Colonic mucosa (tissue), 4 donors: ENCODE measurements at regions not wholly inside any gene's neighbourhood (a gene's known extent, or its start where the extent isn't known, plus 50 kb on each side); places are given as distances from the start of the nearest gene placed in this dataset.
"Not testable (repeated sequence)": the region's sequence is repeated elsewhere in the genome, so short reads cannot be mapped to it uniquely, and the experiment has no call there.

Experiments used
- DNase-seq: peaks from one replicate; pipeline ENCODE4 v3.0.0-alpha.2; 2020
- H3K27ac ChIP-seq: fragments of 200-600 bp; one replicate; pipeline ENCODE4 v1.8.0; 2021
- H3K27me3 ChIP-seq: fragments of 200-600 bp; one replicate; pipeline ENCODE4 v1.8.0; 2021
- H3K36me3 ChIP-seq: fragments of 200-600 bp; one replicate; pipeline ENCODE4 v1.8.0; 2021
- H3K4me1 ChIP-seq: fragments of 200-600 bp; one replicate; pipeline ENCODE4 v1.8.0; 2021; ENCODE audit warnings: mild to moderate bottlenecking
- H3K4me3 ChIP-seq: fragments of 200-600 bp; one replicate; pipeline ENCODE4 v1.8.0; 2021
- H3K9ac ChIP-seq, 2 donors: one replicate each; pipeline ENCODE4 v1.7.0; 2013; ENCODE audit warnings: control low read depth in 2 of 2, low read depth in 2 of 2, low read length in 2 of 2
- H3K9me3 ChIP-seq: fragments of 200-600 bp; one replicate; pipeline ENCODE4 v1.8.0; 2021
- intact Hi-C: fragments of 100-400 bp; cut with DNase I; formaldehyde crosslinking; loops from one replicate; pipeline ENCODE4 v1.14.1; 2022
- TF ChIP-seq, protein P1 (sequence below): fragments of 200-600 bp; IDR thresholded peaks from one replicate; pipeline ENCODE4 v1.8.0; 2022; ENCODE audit warnings: antibody characterized with exemption, mild to moderate bottlenecking
- donor health status: healthy.
- donor health status: DM: no; HTN: no; CAD: no.
- donor health status: DM: no; HTN: no; CAD: no.

DNA sequence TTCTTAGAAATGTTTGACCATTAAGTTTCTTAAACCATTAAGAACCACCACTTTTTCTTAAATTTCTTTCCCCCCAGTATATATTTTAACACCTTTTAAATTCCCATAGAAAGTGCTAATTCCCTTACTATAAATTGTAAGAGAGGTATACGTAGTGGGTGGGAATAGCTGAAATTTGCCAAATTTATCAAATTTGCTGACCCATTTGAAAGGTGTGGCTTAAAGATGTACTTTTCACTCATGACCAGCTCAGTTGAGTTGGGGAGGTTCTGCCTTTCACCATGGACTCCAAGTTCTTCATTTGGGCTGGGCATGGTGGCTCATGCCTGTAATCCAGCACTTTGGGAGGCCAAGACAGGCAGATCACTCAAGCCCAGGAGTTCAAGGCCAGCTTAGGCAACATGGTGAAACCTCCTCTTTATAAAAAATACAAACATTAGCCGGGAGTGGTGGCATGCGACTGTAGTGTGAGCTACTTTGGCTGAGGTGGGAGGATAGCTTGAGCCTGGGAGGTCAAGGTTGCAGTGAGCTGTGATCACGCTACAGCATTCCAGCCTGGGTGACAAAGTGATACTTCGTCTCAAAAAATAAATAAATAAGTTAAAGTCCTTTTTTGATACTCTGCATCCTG is 133.2 kb downstream of the MRPL57 start:
- TF ChIP-seq, protein P1, sequence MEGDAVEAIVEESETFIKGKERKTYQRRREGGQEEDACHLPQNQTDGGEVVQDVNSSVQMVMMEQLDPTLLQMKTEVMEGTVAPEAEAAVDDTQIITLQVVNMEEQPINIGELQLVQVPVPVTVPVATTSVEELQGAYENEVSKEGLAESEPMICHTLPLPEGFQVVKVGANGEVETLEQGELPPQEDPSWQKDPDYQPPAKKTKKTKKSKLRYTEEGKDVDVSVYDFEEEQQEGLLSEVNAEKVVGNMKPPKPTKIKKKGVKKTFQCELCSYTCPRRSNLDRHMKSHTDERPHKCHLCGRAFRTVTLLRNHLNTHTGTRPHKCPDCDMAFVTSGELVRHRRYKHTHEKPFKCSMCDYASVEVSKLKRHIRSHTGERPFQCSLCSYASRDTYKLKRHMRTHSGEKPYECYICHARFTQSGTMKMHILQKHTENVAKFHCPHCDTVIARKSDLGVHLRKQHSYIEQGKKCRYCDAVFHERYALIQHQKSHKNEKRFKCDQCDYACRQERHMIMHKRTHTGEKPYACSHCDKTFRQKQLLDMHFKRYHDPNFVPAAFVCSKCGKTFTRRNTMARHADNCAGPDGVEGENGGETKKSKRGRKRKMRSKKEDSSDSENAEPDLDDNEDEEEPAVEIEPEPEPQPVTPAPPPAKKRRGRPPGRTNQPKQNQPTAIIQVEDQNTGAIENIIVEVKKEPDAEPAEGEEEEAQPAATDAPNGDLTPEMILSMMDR, result no peak
- no peak overlapping the region for H3K4me3 ChIP-seq
- no peak overlapping the region for H3K9ac ChIP-seq
- H3K9me3 ChIP-seq, result no peaks in the 10 kb centered on the region
- H3K27ac ChIP-seq, result no peak overlapping the region
- H3K27me3 ChIP-seq, result no peaks in the 10 kb centered on the region
- no peaks in the 10 kb centered on the region for H3K36me3 ChIP-seq
- H3K4me1 ChIP-seq, result no peaks in the 10 kb centered on the region
- DNase-seq, result no peak
- intact Hi-C loops, result no loop called here

DNA sequence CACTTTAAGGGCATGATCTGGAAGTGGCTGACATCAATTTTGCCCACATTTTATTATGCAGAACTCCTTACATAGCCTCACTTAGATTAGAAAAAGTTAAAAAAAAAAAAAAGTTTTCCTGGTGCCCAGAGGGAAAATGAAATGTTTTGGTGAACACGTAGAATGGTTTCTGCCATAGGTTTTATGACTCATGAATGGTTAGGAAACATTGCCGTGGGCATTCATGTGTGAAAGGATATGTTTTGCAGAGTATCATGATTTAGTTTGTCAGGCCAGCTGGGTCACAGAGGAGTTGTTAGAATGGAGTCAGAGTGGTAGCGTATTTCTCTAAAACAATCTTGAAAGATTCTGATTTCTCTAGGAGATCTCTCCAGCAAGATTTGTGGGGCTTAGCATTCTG is 133.8 kb downstream of the MRPL57 start:
- DNase-seq, result no peak
- no peak overlapping the region for H3K9ac ChIP-seq
- no peaks in the 10 kb centered on the region for H3K9me3 ChIP-seq
- TF ChIP-seq, protein P1, result no peak
- H3K27ac ChIP-seq, result no peak overlapping the region
- H3K27me3 ChIP-seq, result no peaks in the 10 kb centered on the region
- H3K4me1 ChIP-seq, result no peaks in the 10 kb centered on the region
- no peak overlapping the region for H3K4me3 ChIP-seq
- intact Hi-C loops, result no loop called here
- H3K36me3 ChIP-seq, result no peaks in the 10 kb centered on the region

DNA sequence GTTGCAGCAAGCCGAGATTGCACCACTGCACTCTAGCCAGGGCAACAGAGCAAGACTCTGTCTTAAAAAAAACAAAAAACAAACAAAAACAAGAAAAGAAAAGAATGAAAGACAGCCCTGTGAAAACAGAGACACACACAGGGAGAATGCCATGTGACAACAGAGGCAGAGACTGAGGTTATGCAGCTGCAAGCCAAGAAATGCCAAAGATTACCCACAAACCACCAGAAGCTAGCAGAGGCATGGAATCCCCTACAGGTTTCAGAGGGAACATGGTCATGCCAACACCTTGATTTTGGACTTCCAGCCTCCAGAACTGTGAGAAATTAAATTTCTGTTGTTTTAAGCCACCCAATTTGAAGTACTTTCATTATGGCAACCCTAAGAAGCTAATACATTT is 138.5 kb downstream of the MRPL57 start:
- H3K9me3 ChIP-seq, H3K4me3 ChIP-seq, H3K27ac ChIP-seq, DNase-seq, H3K36me3 ChIP-seq, H3K9ac ChIP-seq, intact Hi-C loops, H3K27me3 ChIP-seq, H3K4me1 ChIP-seq: not testable (repeated sequence)

DNA sequence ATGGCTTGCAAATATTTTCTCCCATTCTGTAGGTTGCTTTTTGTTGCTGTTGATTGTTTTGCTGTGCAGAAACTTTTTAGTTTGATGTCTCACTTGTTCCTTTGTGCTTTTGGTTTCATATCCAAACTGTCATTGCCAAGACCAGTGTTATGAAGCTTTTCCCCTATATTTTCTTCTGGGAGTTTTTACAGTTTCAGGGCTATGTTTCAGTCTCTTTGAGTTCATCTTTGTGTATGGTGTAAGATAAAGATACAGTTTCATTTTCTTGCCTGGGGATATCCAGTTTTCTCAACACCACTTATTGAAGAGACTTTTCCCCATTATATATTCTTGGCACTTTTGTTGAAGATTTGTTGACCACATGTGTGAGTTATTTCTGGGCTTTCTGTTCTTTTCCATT is 139.9 kb downstream of the MRPL57 start:
- Histone ChIP-seq H3K27ac (no peak overlapping the region), H3K4me3 (no peak overlapping the region), H3K36me3 (no peaks in the 10 kb centered on the region), H3K27me3 (no peaks in the 10 kb centered on the region), H3K4me1 (no peaks in the 10 kb centered on the region), H3K9me3 (no peaks in the 10 kb centered on the region), H3K9ac (no peak overlapping the region)
- DNase-seq, result no peak
- intact Hi-C loops, result no loop called here
- TF ChIP-seq, protein P1, result no peak

- DNase-seq, result no peak
- Histone ChIP-seq H3K4me1 (no peaks in the 10 kb centered on the region), H3K9me3 (no peaks in the 10 kb centered on the region), H3K36me3 (no peaks in the 10 kb centered on the region), H3K9ac (no peak overlapping the region), H3K27ac (no peak overlapping the region), H3K4me3 (no peak overlapping the region), H3K27me3 (no peaks in the 10 kb centered on the region)
- intact Hi-C loops, result no loop called here
- TF ChIP-seq, protein P1, result no peak
Observed at GRCh38 chr13:21318891-21319532, 140.1 kb downstream of the ZDHHC20 start.

- Histone ChIP-seq H3K27ac (no peak overlapping the region), H3K4me1 (no peaks in the 10 kb centered on the region)
Observed at GRCh38 chr13:21319869-21320641, 139.0 kb downstream of the ZDHHC20 start.

More at GRCh38 chr13:21319869-21320641, 139.0 kb downstream of the ZDHHC20 start:
- Histone ChIP-seq H3K27me3 (no peaks in the 10 kb centered on the region), H3K4me3 (no peak overlapping the region), H3K9me3 (no peaks in the 10 kb centered on the region), H3K36me3 (no peaks in the 10 kb centered on the region), H3K9ac (no peak overlapping the region)
- intact Hi-C loops, result no loop called here
- TF ChIP-seq, protein P1, result no peak
- DNase-seq, result no peak
